ENCODE measurements at regions not wholly inside any gene's neighbourhood (a gene's known extent, or its start where the extent isn't known, plus 50 kb on each side); places are given as distances from the start of the nearest gene placed in this dataset.

GRCh38 chr5:135229122-135229521 is 169.9 kb downstream of the MACROH2A1 start:
- Histone ChIP-seq H3K27ac (ENCODE audit: low read depth, low read length) (no peak overlapping the region), H3K4me1 (ENCODE audit: control insufficient read depth, low read length) (peaks cover 2% of the 10 kb centered on the region; the same call in 1 of the 2 replicates), H4K20me1 (ENCODE audit: control insufficient read depth, insufficient read depth, low read depth, low read length) (no peaks in the 10 kb centered on the region), H3K27me3 (ENCODE audit: control insufficient read depth, low read length) (no peaks in the 10 kb centered on the region), H3K79me2 (ENCODE audit: control insufficient read depth, low read length) (no peaks in the 10 kb centered on the region), H3F3A (ENCODE audit: control insufficient read depth, insufficient read depth) (no peaks in the 10 kb centered on the region), H3K9me2 (replicated peaks; ENCODE audit: control insufficient read depth, low read length) (no peaks in the 10 kb centered on the region), H3K4me3 (ENCODE audit: low read length) (no peak overlapping the region), H3K36me3 (ENCODE audit: control insufficient read depth, low read length) (no peaks in the 10 kb centered on the region), H3K4me2 (ENCODE audit: low read length) (no peak overlapping the region), H3K9me3 (ENCODE audit: control insufficient read depth, insufficient read depth, low read length) (no peaks in the 10 kb centered on the region)
- TF ChIP-seq EZH2phosphoT487 (IDR thresholded peaks at IDR 0.05; ENCODE audit: borderline replicate concordance, low read length), result no peak
- TF ChIP-seq, protein P1, sequence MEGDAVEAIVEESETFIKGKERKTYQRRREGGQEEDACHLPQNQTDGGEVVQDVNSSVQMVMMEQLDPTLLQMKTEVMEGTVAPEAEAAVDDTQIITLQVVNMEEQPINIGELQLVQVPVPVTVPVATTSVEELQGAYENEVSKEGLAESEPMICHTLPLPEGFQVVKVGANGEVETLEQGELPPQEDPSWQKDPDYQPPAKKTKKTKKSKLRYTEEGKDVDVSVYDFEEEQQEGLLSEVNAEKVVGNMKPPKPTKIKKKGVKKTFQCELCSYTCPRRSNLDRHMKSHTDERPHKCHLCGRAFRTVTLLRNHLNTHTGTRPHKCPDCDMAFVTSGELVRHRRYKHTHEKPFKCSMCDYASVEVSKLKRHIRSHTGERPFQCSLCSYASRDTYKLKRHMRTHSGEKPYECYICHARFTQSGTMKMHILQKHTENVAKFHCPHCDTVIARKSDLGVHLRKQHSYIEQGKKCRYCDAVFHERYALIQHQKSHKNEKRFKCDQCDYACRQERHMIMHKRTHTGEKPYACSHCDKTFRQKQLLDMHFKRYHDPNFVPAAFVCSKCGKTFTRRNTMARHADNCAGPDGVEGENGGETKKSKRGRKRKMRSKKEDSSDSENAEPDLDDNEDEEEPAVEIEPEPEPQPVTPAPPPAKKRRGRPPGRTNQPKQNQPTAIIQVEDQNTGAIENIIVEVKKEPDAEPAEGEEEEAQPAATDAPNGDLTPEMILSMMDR (IDR thresholded peaks at IDR 0.05; ENCODE audit: low read depth, low read length, poor library complexity, severe bottlenecking), result no peak

GRCh38 chr5:135228222-135228621 is 170.8 kb downstream of the MACROH2A1 start:
- H4K20me1 ChIP-seq (ENCODE audit: control insufficient read depth, insufficient read depth, low read depth, low read length), result no peaks in the 10 kb centered on the region
- TF ChIP-seq, protein P1 (IDR thresholded peaks at IDR 0.05; ENCODE audit: low read depth, low read length, poor library complexity, severe bottlenecking), result no peak
- TF ChIP-seq EZH2phosphoT487 (IDR thresholded peaks at IDR 0.05; ENCODE audit: borderline replicate concordance, low read length), result no peak
- H3K36me3 ChIP-seq (ENCODE audit: control insufficient read depth, low read length), result no peaks in the 10 kb centered on the region
- no peak overlapping the region for H3K27ac ChIP-seq (ENCODE audit: low read depth, low read length)
- no peaks in the 10 kb centered on the region for H3F3A ChIP-seq (ENCODE audit: control insufficient read depth, insufficient read depth)
- H3K4me3 ChIP-seq (ENCODE audit: low read length), result no peak overlapping the region
- no peaks in the 10 kb centered on the region for H3K9me3 ChIP-seq (ENCODE audit: control insufficient read depth, insufficient read depth, low read length)
- peaks cover 7% of the 10 kb centered on the region; the same call in 1 of the 2 replicates for H3K4me1 ChIP-seq (ENCODE audit: control insufficient read depth, low read length)
- H3K79me2 ChIP-seq (ENCODE audit: control insufficient read depth, low read length), result no peaks in the 10 kb centered on the region
- H3K27me3 ChIP-seq (ENCODE audit: control insufficient read depth, low read length), result no peaks in the 10 kb centered on the region
- H3K9me2 ChIP-seq (replicated peaks; ENCODE audit: control insufficient read depth, low read length), result no peaks in the 10 kb centered on the region
- H3K4me2 ChIP-seq (ENCODE audit: low read length), result no peak overlapping the region

GRCh38 chr5:135227064-135228022 is 171.7 kb downstream of the MACROH2A1 start:
- Histone ChIP-seq H3K4me3 (ENCODE audit: low read length) (no peak overlapping the region), H3K9me2 (replicated peaks; ENCODE audit: control insufficient read depth, low read length) (no peaks in the 10 kb centered on the region), H3K79me2 (ENCODE audit: control insufficient read depth, low read length) (no peaks in the 10 kb centered on the region), H3F3A (ENCODE audit: control insufficient read depth, insufficient read depth) (no peaks in the 10 kb centered on the region), H3K4me1 (ENCODE audit: control insufficient read depth, low read length) (peaks cover 7% of the 10 kb centered on the region; the same call in 1 of the 2 replicates), H4K20me1 (ENCODE audit: control insufficient read depth, insufficient read depth, low read depth, low read length) (no peaks in the 10 kb centered on the region), H3K4me2 (ENCODE audit: low read length) (no peak overlapping the region), H3K27ac (ENCODE audit: low read depth, low read length) (no peak overlapping the region), H3K27me3 (ENCODE audit: control insufficient read depth, low read length) (no peaks in the 10 kb centered on the region), H3K9me3 (ENCODE audit: control insufficient read depth, insufficient read depth, low read length) (no peaks in the 10 kb centered on the region), H3K36me3 (ENCODE audit: control insufficient read depth, low read length) (no peaks in the 10 kb centered on the region)
- TF ChIP-seq, protein P1 (IDR thresholded peaks at IDR 0.05; ENCODE audit: low read depth, low read length, poor library complexity, severe bottlenecking), result no peak
- TF ChIP-seq EZH2phosphoT487 (IDR thresholded peaks at IDR 0.05; ENCODE audit: borderline replicate concordance, low read length), result no peak
